Choroid plexus epithelial cell (primary cell): ENCODE measurements at regions not wholly inside any gene's neighbourhood (a gene's known extent, or its start where the extent isn't known, plus 50 kb on each side); places are given as distances from the start of the nearest gene placed in this dataset.
"Not testable (repeated sequence)": the region's sequence is repeated elsewhere in the genome, so short reads cannot be mapped to it uniquely, and the experiment has no call there.

Experiments used
- DNase-seq: peaks from one replicate; pipeline ENCODE4 v3.0.0-alpha.2; 2010; ENCODE audit warnings: low read depth
- H3K4me3 ChIP-seq: 2 replicates; pipeline ENCODE4 v1.5.1; 2011; ENCODE audit warnings: low read depth, mild to moderate bottlenecking, control low read depth, low read length, moderate library complexity
- CTCF ChIP-seq: conservative IDR thresholded peaks from 2 replicates; pipeline ENCODE4 v1.5.1; 2011; ENCODE audit warnings: low read depth, mild to moderate bottlenecking, control low read depth, inconsistent platforms, low read length, moderate library complexity

- no peak overlapping the region for H3K4me3 ChIP-seq
- TF ChIP-seq CTCF: no peak
- DNase-seq: no peak
These were observed 76.3 kb upstream of the ZNF469 start for GRCh38 chr16:88306411-88306810.

DNA sequence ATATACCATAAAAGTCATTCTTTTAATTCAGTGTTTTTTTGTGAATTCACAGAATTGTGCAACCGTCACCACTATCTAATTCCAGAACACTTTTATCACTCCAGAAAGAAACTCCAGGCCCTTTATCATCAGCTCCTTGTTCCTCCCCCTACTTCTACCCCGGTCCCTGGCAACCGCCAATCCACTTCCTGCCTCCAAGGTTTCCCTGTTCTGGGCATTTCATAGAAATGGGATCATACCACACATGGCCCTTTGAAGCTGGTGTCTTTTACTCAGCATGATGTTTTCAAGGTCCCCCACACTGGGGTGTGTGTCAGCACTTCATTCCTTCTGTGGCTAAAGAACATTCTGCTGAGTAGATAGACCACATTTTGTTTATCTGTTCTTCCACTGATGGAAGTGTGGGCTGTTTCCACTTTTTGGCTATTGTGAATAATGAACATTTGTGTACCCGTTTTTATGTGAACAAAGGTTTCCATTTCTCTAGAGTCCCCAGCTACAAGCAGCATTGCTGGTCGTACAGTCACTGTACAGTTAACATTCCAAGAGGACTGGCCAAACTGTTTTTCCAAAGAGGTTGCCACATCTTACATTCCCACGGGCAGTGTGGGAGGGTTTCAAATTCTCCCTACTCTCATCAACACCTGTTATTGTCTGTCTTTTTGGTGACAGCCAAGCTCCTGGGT lies 75.8 kb upstream of the ZNF469 start:
- no peak for TF ChIP-seq CTCF
- DNase-seq: peak; percentile 91
- H3K4me3 ChIP-seq: no peak overlapping the region

- no peak overlapping the region for H3K4me3 ChIP-seq
- DNase-seq: no peak
- TF ChIP-seq CTCF: no peak
These were observed 74.2 kb upstream of the ZNF469 start for GRCh38 chr16:88308441-88309173.

DNA sequence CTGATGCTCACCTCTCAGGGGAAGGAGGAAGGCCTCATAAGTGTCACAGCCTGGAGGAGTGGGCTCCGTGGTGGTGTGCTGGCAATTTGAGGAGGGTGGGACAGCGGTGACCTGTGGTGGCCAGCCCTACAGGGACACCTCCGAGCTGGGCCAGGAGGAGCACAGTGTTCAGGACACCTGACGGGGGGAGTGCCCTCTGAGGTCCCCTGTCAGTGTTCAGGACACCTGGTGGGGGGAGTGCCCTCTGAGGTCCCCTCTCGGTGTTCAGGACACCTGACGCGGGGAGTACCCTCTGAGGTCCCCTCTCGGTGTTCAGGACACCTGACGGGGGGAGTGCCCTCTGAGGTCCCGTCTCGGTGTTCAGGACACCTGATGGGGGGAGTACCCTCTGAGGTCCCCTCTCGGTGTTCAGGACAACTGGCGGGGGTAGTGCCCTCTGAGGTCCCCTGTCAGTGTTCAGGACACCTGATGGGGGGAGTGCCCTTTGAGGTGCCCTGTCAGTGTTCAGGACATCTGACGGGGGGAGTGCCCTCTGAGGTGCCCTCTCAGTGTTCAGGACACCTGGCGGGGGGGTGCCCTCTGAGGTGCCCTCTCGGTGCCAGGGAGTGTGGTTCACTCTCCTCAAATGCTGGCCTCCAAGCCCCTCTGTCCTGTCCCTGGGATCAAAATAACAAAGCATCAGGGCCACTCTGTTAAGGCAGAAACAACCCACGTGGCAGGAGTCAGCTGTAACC lies 73.4 kb upstream of the ZNF469 start:
- no peak for TF ChIP-seq CTCF

GRCh38 chr16:88309908-88310265 lies 72.9 kb upstream of the ZNF469 start:
- no peak for DNase-seq
- no peak overlapping the region for H3K4me3 ChIP-seq
- peak; percentile 28 for TF ChIP-seq CTCF

More for the DNA sequence above, 73.4 kb upstream of the ZNF469 start:
- no peak overlapping the region for H3K4me3 ChIP-seq
- DNase-seq: no peak

- H3K4me3 ChIP-seq: no peak overlapping the region
- DNase-seq: no peak
- no peak for TF ChIP-seq CTCF
These were observed 71.8 kb upstream of the ZNF469 start for GRCh38 chr16:88310796-88311605.

- not testable (repeated sequence) for DNase-seq, H3K4me3 ChIP-seq
These were observed 70.9 kb upstream of the ZNF469 start for GRCh38 chr16:88311860-88312259.
